HepG2 (cell line): ENCODE measurements at regions not wholly inside any gene's neighbourhood (a gene's known extent, or its start where the extent isn't known, plus 50 kb on each side); places are given as distances from the start of the nearest gene placed in this dataset.

Experiments
- ATAC-seq: fragments of 200-7000 bp; cut with Tn5 transposase; 3 replicates; pipeline ENCODE4 v1.9.1; 2020; ENCODE audit warnings: mild to moderate bottlenecking, moderate library complexity
- BruUV-seq: library from RNA; stranded (reverse); fragments of 400-500 nt; replicated peaks from 2 replicates; lab custom pipeline; 2021; lab: Mats Ljungman, UMichigan
- CTCF ChIA-PET: fragments of 300-600 bp; formaldehyde crosslinking; extraction: SDS; loops from one replicate; lab custom pipeline; 2021; ENCODE audit warnings: low total read pairs, inconsistent platforms, low intra/inter-chr PET ratio; lab: Yijun Ruan, JAX
- POLR2A ChIA-PET: fragments of 350-600 bp; sonication (Branson Sonifier 250); formaldehyde crosslinking; loops from one replicate; lab custom pipeline; 2020; ENCODE audit warnings: antibody characterized with exemption, inconsistent platforms; lab: Yijun Ruan, JAX
- DNase-seq: peaks from one replicate; pipeline ENCODE4 v3.0.0-alpha.2; 2015; ENCODE audit warnings: low spot score
- FAIRE-seq: peaks from 3 replicates; lab custom pipeline; 2011; peaks lifted over from hg19 to GRCh38; lab: Jason Lieb, UNC
- H2AFZ ChIP-seq: one replicate; pipeline ENCODE4 v1.6.1; 2011; ENCODE audit warnings: low read length, inconsistent platforms
- H3K27ac ChIP-seq: fragments of 300-600 bp; 3 replicates; pipeline ENCODE4 v1.8.0; 2011; ENCODE audit warnings: mixed run types, mild to moderate bottlenecking, mixed read lengths, low read length, inconsistent platforms; ENCODE audit not compliant: insufficient read depth; ENCODE audit errors: extremely low read length
- H3K27me3 ChIP-seq, 2 experiments: fragments of 200-600 bp in 1 of 2; 2 replicates in 1 of 2; 3 replicates in 1 of 2; pipeline versions ENCODE4 v1.6.0 to v1.8.0; 2011; ENCODE audit warnings: low read length in 2 of 2, mild to moderate bottlenecking in 2 of 2, moderate library complexity in 2 of 2, inconsistent platforms in 1 of 2; ENCODE audit not compliant: insufficient read depth in 2 of 2, control insufficient read depth in 1 of 2
- H3K36me3 ChIP-seq, 2 experiments: fragments of 200-600 bp in 1 of 2; replicated peaks in 1 of 2; 2 replicates in 1 of 2; 3 replicates in 1 of 2; pipeline versions ENCODE4 v1.5.1 to v1.8.0; 2011; ENCODE audit warnings: low read length in 2 of 2, inconsistent platforms in 1 of 2; ENCODE audit not compliant: insufficient read depth in 2 of 2, control insufficient read depth in 1 of 2
- H3K4me1 ChIP-seq: 2 replicates; pipeline ENCODE4 v1.5.1; 2012; ENCODE audit warnings: low read length, inconsistent platforms; ENCODE audit not compliant: insufficient read depth
- H3K4me2 ChIP-seq: 2 replicates; pipeline ENCODE4 v1.6.0; 2011; ENCODE audit warnings: low read depth, low read length, inconsistent platforms
- H3K4me3 ChIP-seq, 3 experiments: fragments of 200-600 bp in 1 of 3; sonication (generic), shearing (Covaris generic) in 1 of 3; replicated peaks in 1 of 3; 2 replicates each; pipeline ENCODE4 v1.5.1; 2011 to 2016; ENCODE audit warnings: low read length in 3 of 3, inconsistent platforms in 2 of 3, low read depth in 2 of 3, mild to moderate bottlenecking in 2 of 3, control low read depth in 1 of 3, mixed read lengths in 1 of 3; ENCODE audit not compliant: insufficient read depth in 1 of 3
- H3K79me2 ChIP-seq: one replicate; pipeline ENCODE4 v1.6.1; 2011; ENCODE audit warnings: low read length, inconsistent platforms; ENCODE audit not compliant: insufficient read depth
- H3K9ac ChIP-seq: 2 replicates; pipeline ENCODE4 v1.6.0; 2011; ENCODE audit warnings: mild to moderate bottlenecking, low read depth, low read length, inconsistent platforms; ENCODE audit not compliant: insufficient read depth
- H3K9me3 ChIP-seq: 2 replicates; pipeline ENCODE4 v1.5.1; 2012; ENCODE audit warnings: mild to moderate bottlenecking, low read length
- H4K20me1 ChIP-seq: 2 replicates; pipeline ENCODE4 v1.6.0; 2011; ENCODE audit warnings: inconsistent platforms, mild to moderate bottlenecking, low read length, moderate library complexity; ENCODE audit not compliant: insufficient read depth
- KMT2A ChIP-seq: sonication (generic); formaldehyde crosslinking; IDR thresholded peaks from 2 replicates; pipeline ENCODE4 v1.4.0; 2020; ENCODE audit warnings: missing genetic modification reagents
- MIER2 ChIP-seq: IDR thresholded peaks from 2 replicates; pipeline ENCODE4 v1.6.1; 2016; ENCODE audit warnings: missing biosample characterization, missing genetic modification reagents
- NFAT5 ChIP-seq: sonication (generic); formaldehyde crosslinking; IDR thresholded peaks from 2 replicates; pipeline ENCODE4 v1.4.0; 2020; ENCODE audit warnings: missing genetic modification reagents
- RBM22 ChIP-seq: fragments of 200-400 bp; formaldehyde crosslinking; optimal IDR thresholded peaks from 2 replicates; pipeline ENCODE3; 2017; ENCODE audit warnings: mild to moderate bottlenecking, low read length, moderate library complexity
- TSC22D2 ChIP-seq: sonication (generic); formaldehyde crosslinking; IDR thresholded peaks from 2 replicates; pipeline ENCODE4 v1.5.1; 2020; ENCODE audit warnings: missing genetic modification reagents, mild to moderate bottlenecking, borderline replicate concordance
- ZBTB10 ChIP-seq: sonication (generic); formaldehyde crosslinking; IDR thresholded peaks from 2 replicates; pipeline ENCODE4 v1.4.0; 2020; ENCODE audit warnings: missing genetic modification reagents, borderline replicate concordance
- ZBTB39 ChIP-seq: sonication (generic); formaldehyde crosslinking; IDR thresholded peaks from 2 replicates; pipeline ENCODE4 v1.5.0; 2020; ENCODE audit warnings: missing genetic modification reagents
- ZNF225 ChIP-seq: sonication (generic); formaldehyde crosslinking; IDR thresholded peaks from 2 replicates; pipeline ENCODE4 v1.4.0; 2020; ENCODE audit warnings: mild to moderate bottlenecking, missing genetic modification reagents
- ZNF569 ChIP-seq: sonication (generic); formaldehyde crosslinking; IDR thresholded peaks from 2 replicates; pipeline ENCODE4 v1.5.0; 2020; ENCODE audit warnings: mild to moderate bottlenecking, missing genetic modification reagents, moderate library complexity, borderline replicate concordance
- ZNF883 ChIP-seq: sonication (generic); formaldehyde crosslinking; IDR thresholded peaks from 2 replicates; pipeline ENCODE4 v1.5.1; 2020; ENCODE audit warnings: mild to moderate bottlenecking, missing genetic modification reagents; ENCODE audit errors: not compliant biosample characterization
- WGBS: methylation state at CpG from one replicate; pipeline ENCODE4 v1.1.6; 2017; ENCODE audit warnings: low lambda C conversion rate; 5-methylcytosine and 5-hydroxymethylcytosine counted together
- in situ Hi-C: cut with HindIII; loops from 2 replicates; pipeline ENCODE4 v1.10.0; 2017; ENCODE audit warnings: low pct_unique_long_range_greater_than_20kb; ENCODE audit not compliant: extremely low pct_ligation_motif_present
- intact Hi-C: fragments of 100-400 bp; cut with micrococcal nuclease; formaldehyde crosslinking; loops from one replicate; pipeline ENCODE4 v1.10.0; 2022; ENCODE audit not compliant: unreplicated experiment
- TF ChIP-seq, protein P1 (sequence below): sonication (generic); formaldehyde crosslinking; IDR thresholded peaks from 2 replicates; pipeline ENCODE4 v1.4.0; 2020; ENCODE audit warnings: low read depth, mild to moderate bottlenecking, missing genetic modification reagents
- TF ChIP-seq, protein P2 (sequence below): sonication (generic); formaldehyde crosslinking; IDR thresholded peaks from 2 replicates; pipeline ENCODE4 v1.4.0; 2020; ENCODE audit warnings: missing genetic modification reagents, mild to moderate bottlenecking, borderline replicate concordance

DNA sequence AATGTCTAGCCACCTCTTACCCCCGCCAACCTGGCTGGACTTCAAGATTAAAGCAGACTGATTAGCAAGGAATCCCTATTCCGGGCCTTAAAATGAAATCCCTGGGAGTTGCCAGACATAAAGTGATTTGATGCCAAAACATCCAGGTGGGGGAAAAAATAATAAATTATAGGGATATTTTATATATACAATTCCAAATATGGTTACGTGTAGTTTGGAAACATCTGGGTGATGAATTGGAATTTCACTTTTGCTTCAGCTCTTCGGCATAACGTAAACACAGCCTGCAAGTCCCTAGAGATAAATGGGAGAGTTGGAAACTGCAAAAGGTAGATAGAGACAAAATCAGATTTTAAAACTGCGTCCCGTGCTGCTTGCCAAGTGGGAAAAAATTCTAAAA, 545.5 kb upstream of the MDFIC2 start:
- Histone ChIP-seq H4K20me1 (no peaks in the 10 kb centered on the region), H3K27ac (no peak overlapping the region), H3K4me3 (no peak overlapping the region), H3K4me1 (no peaks in the 10 kb centered on the region), H3K79me2 (no peaks in the 10 kb centered on the region), H3K9me3 (no peaks in the 10 kb centered on the region), H3K9ac (no peak overlapping the region), H3K36me3 (no peaks in the 10 kb centered on the region), H2AFZ (no peak overlapping the region), H3K27me3 (peaks cover 0 to 9% of the 10 kb centered on the region in 2 experiments; a peak in 1 of 5 replicates), H3K4me2 (no peak overlapping the region)
- ChIA-PET CTCF (no interaction called here), POLR2A (no interaction called here)
- 9% methylated on average over 7 of the region's 7 CpGs for WGBS
- intact Hi-C loops, result no loop called here
- BruUV-seq, result no TSS peak
- in situ Hi-C loops, result no loop called here
- DNase-seq (no peak), ATAC-seq (no peak), FAIRE-seq (no peak)
- TF ChIP-seq TSC22D2 (CRISPR knock-in tag) (no peak), ZNF569 (CRISPR knock-in tag) (no peak), RBM22 (no peak), NFAT5 (CRISPR knock-in tag) (no peak), ZBTB39 (CRISPR knock-in tag) (no peak), MIER2 (CRISPR knock-in tag) (no peak), ZNF225 (no peak), ZNF883 (CRISPR knock-in tag) (no peak), KMT2A (no peak), ZBTB10 (no peak)
- TF ChIP-seq, protein P1, sequence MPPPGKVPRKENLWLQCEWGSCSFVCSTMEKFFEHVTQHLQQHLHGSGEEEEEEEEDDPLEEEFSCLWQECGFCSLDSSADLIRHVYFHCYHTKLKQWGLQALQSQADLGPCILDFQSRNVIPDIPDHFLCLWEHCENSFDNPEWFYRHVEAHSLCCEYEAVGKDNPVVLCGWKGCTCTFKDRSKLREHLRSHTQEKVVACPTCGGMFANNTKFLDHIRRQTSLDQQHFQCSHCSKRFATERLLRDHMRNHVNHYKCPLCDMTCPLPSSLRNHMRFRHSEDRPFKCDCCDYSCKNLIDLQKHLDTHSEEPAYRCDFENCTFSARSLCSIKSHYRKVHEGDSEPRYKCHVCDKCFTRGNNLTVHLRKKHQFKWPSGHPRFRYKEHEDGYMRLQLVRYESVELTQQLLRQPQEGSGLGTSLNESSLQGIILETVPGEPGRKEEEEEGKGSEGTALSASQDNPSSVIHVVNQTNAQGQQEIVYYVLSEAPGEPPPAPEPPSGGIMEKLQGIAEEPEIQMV (CRISPR knock-in tag), result no peak
- TF ChIP-seq, protein P2, sequence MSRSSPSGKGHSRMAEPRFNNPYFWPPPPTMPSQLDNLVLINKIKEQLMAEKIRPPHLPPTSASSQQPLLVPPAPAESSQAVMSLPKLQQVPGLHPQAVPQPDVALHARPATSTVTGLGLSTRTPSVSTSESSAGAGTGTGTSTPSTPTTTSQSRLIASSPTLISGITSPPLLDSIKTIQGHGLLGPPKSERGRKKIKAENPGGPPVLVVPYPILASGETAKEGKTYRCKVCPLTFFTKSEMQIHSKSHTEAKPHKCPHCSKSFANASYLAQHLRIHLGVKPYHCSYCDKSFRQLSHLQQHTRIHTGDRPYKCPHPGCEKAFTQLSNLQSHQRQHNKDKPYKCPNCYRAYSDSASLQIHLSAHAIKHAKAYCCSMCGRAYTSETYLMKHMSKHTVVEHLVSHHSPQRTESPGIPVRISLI (CRISPR knock-in tag), result no peak
